HG03520 (cell line): ENCODE measurements at regions not wholly inside any gene's neighbourhood (a gene's known extent, or its start where the extent isn't known, plus 50 kb on each side); places are given as distances from the start of the nearest gene placed in this dataset.
A peak's percentile ranks its signal among the peaks of the same experiment; 100 is the strongest.

Experiments used
- ATAC-seq: cut with Tn5 transposase; IDR thresholded peaks from one replicate; pipeline ENCODE4 v1.9.1; 2021; ENCODE audit warnings: mild to moderate bottlenecking, moderate library complexity; ENCODE audit not compliant: unreplicated experiment

- no peak for ATAC-seq
Observed at GRCh38 chr7:22565315-22565811, 65.4 kb upstream of the STEAP1B start.

DNA sequence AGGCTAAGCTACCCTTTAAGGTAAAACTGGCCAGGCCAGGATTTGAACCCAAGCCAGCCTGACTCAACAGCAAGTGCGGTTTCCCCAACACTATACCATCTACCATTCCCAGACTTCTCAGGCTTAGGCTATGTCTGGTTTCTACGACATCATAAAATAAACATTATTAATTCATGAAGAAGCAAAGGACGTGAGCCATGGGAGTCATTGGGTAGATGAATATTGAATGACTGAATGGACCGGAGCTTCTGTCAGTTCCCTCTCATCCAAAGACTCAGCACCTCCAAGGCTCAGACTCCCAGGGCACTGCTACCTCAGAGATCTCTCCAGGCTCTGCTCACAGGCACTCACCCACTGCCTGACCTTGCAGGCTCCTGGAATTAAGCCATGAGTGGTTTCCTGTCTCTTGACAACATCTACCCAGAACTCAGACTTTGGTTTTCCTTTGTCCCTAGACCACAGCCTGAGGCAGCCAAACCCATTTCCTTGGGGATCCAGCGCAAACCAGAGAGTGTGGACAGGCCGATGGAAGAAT lies 64.6 kb upstream of the STEAP1B start:
- ATAC-seq, result no peak

DNA sequence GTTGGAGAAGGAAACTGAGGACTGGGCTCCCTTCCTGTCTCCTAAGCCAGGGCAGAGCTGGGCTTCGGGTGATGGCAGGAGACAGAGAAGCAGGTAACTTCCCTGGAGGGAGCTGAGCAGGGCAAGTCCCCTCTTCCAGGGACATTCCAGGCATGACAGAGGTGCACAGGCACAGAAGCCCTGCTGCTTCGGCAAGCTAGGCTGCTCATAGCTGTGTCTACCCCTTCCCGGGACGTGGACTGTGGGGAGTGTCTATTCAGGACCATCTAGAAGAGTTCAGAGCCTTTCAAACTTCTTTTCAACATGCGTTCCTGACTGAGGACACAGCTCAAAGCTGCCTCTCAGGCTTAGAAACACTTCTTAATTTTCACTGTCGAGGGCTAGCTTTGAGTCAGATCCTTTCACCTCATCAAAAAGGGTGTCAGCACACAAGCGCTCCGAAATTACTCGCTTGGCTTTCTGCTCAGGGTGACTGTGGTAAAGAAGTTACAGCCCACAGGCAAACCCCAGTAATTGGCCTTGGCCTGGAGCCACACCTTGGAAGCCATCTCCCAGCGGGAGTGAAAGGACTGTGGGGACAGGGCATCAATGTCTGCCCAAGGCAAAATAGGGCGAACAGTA lies 63.7 kb upstream of the STEAP1B start:
- ATAC-seq, result no peak

- no peak for ATAC-seq
Observed at GRCh38 chr7:22563032-22563501, 63.1 kb upstream of the STEAP1B start.

- no peak for ATAC-seq
Observed at GRCh38 chr7:22561895-22562593, 62.1 kb upstream of the STEAP1B start.

GRCh38 chr7:22561321-22561811 lies 61.4 kb upstream of the STEAP1B start:
- no peak for ATAC-seq

GRCh38 chr7:22559829-22560489 lies 60.0 kb upstream of the STEAP1B start:
- ATAC-seq, result peak; percentile 46

GRCh38 chr7:22557167-22557566 lies 57.2 kb upstream of the STEAP1B start:
- no peak for ATAC-seq

DNA sequence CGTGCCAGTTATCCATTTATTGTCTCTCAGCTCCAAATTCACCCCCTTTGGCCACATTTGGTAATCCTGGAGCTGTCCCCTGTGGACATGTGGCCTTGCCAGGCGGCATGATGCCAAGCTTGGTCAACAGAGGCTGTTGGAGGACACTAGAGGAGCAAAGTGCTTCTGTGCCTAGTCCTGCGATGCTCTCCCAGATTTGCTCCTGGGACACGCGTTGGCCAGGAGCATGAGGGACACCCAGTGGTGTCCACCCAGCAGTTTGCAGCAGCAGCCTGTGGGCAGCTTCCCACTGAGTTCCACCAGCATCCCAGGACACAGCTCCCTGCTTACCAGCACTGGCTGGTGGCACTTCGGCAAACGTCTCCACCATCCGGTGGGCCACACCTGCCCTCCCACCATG lies 55.5 kb upstream of the STEAP1B start:
- ATAC-seq, result no peak

- ATAC-seq, result no peak
Observed at GRCh38 chr7:22554184-22554583, 54.2 kb upstream of the STEAP1B start.

GRCh38 chr7:22551768-22552513 lies 52.0 kb upstream of the STEAP1B start:
- ATAC-seq, result peak; percentile 82

DNA sequence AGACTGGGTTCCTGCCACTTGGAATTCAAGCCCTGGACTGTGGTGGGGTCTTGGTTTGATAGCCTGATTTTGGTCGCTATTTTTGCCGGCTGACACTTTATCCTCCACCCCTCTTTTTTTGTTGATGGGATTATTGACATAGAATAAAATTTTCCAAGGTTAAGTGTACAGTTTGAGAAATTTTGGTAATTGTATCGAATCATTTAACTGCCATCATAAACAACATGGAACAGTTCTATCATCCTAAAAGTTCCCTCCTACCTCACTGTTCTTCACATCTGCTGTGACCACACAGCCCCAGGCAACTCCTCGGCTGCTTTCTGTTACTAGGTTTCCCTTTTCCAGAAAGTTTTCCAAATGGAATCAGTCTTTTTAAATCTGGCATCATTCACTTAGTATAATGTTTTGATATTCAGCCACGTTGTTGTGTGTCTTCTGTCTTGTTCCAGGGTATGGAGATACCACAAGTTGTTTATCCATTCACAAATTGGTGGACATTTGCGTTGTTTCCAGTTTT lies 50.6 kb upstream of the STEAP1B start:
- no peak for ATAC-seq

DNA sequence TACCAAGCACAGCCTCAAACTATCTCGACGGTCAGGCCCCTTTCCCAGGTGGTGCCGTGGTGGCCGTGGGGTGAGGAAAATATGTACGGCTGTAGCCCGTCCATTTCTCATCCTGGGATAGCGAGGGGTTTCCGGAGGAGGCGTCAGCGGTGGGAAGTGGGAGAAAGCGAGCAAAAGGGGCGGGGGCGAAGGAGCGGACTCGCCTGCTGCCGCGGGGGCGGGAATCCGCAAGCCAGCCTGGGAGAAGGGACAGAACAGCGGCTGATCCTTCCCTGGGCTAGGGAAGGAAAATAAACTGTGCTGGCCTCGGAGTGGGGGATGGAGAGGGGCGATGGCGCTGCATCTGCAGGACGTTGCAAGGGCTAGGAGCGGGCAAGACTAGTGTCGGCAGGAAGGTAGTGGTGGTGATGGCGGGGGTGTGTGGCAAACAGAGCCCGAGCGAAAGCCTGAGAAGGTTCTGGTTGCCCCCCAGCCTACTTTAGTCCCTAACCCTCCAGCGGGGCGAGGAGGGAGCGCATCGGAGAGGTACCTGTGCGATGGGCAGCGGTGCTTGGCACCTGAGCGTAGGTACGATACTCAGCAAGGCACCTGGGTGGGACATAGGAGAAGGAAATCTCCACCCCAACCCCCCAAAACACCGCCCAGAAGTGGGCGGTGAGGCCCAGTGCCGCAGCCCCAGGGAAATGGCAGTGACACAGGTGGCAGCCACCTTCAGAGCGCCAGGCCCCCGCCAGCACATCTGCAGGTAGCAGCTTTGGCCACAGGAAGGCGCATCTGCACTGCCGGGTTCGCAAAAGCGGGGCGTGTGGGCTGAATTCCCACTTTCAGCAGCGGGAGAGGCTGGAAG lies 49.9 kb upstream of the STEAP1B start:
- peak; percentile 34 for ATAC-seq
